ENCODE measurements at regions not wholly inside any gene's neighbourhood (a gene's known extent, or its start where the extent isn't known, plus 50 kb on each side); places are given as distances from the start of the nearest gene placed in this dataset.

DNA sequence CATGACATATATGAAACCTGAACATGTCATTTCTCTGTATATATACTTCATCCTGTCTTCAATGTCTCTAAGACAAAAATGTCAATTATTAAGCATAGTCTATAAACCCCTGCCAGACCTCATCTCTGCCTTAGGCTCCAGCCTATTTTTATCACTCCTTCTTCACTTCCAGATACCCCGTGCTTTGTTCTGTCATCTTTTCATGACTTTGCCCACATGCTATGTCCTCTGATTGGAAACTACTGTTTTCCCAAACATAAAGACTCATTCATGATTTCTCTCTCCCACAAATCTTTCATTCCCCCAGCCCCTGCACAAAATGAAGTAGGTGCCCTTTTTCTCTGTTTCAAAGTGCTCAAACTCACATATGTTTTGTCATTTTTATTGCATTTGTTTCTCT is 1503.9 kb downstream of the DPP10 start:
- H3K9me3 ChIP-seq (ENCODE audit: control insufficient read depth, insufficient read depth, low read depth, low read length): no peaks in the 10 kb centered on the region
- CTCF ChIA-PET: no interaction called here
- no peaks in the 10 kb centered on the region for H3K36me3 ChIP-seq (ENCODE audit: control insufficient read depth in 2 of 2, insufficient read depth in 1 of 2, low read length in 2 of 2)
- POLR2A ChIA-PET: no interaction called here
- H3K4me3 ChIP-seq (ENCODE audit: low read depth, low read length): no peak overlapping the region
- TF ChIP-seq ZNF202 (tag by site-specific recombination; IDR thresholded peaks at IDR 0.05; ENCODE audit: borderline replicate concordance): no peak
- TF ChIP-seq ZNF266 (tag by site-specific recombination; IDR thresholded peaks at IDR 0.05; ENCODE audit: low read depth): no peak
- no peak for TF ChIP-seq ZNF121 (tag by site-specific recombination; IDR thresholded peaks at IDR 0.05)
- TF ChIP-seq ZNF404 (tag by site-specific recombination; IDR thresholded peaks at IDR 0.05): no peak
- no peak for TF ChIP-seq SP7 (tag by site-specific recombination; IDR thresholded peaks at IDR 0.05)
- TF ChIP-seq KLF1 (tag by site-specific recombination; IDR thresholded peaks at IDR 0.05): no peak
- TF ChIP-seq, protein P1, sequence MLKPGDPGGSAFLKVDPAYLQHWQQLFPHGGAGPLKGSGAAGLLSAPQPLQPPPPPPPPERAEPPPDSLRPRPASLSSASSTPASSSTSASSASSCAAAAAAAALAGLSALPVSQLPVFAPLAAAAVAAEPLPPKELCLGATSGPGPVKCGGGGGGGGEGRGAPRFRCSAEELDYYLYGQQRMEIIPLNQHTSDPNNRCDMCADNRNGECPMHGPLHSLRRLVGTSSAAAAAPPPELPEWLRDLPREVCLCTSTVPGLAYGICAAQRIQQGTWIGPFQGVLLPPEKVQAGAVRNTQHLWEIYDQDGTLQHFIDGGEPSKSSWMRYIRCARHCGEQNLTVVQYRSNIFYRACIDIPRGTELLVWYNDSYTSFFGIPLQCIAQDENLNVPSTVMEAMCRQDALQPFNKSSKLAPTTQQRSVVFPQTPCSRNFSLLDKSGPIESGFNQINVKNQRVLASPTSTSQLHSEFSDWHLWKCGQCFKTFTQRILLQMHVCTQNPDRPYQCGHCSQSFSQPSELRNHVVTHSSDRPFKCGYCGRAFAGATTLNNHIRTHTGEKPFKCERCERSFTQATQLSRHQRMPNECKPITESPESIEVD (tag by site-specific recombination; IDR thresholded peaks at IDR 0.05): no peak
- no peak for TF ChIP-seq IKZF3 (tag by site-specific recombination; IDR thresholded peaks at IDR 0.05)
- TF ChIP-seq ZNF658 (tag by site-specific recombination; IDR thresholded peaks at IDR 0.05): no peak
- no peak for TF ChIP-seq ZNF391 (tag by site-specific recombination; IDR thresholded peaks at IDR 0.05; ENCODE audit: borderline replicate concordance, low read depth)
- TF ChIP-seq ZXDB (tag by site-specific recombination; IDR thresholded peaks at IDR 0.05): no peak
- TF ChIP-seq ZNF24 (tag by site-specific recombination; IDR thresholded peaks at IDR 0.05): no peak
- TF ChIP-seq, protein P2, sequence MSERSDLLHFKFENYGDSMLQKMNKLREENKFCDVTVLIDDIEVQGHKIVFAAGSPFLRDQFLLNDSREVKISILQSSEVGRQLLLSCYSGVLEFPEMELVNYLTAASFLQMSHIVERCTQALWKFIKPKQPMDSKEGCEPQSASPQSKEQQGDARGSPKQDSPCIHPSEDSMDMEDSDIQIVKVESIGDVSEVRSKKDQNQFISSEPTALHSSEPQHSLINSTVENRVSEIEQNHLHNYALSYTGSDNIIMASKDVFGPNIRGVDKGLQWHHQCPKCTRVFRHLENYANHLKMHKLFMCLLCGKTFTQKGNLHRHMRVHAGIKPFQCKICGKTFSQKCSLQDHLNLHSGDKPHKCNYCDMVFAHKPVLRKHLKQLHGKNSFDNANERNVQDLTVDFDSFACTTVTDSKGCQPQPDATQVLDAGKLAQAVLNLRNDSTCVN (tag by site-specific recombination; optimal IDR thresholded peaks at IDR 0.05): no peak
- no peak overlapping the region for H3K27ac ChIP-seq (ENCODE audit: extremely low read depth, low read depth, low read length)
- no peaks in the 10 kb centered on the region for H3K4me1 ChIP-seq (ENCODE audit: control insufficient read depth, insufficient read depth, low read length)

DNA sequence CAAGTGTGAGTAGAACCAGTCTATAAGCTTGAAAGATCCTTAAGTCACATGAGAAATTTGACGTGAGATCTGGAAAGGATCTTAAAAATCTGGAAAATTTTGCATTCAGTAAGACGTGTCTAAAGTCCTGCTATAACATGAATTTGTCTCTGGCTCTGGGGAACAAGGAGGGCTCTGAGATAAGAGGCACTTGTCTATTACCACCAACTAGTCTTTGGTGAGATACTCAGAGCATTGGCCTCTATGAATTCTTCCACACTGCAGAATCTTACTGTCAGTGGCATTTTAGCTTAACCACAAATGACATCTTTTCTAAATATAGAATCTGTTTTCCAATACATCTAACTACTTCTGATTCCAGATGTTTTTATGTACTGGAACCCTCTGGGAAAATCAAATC is 1504.5 kb downstream of the DPP10 start:
- no peaks in the 10 kb centered on the region for H3K9me3 ChIP-seq (ENCODE audit: control insufficient read depth, insufficient read depth, low read depth, low read length)
- no peaks in the 10 kb centered on the region for H3K36me3 ChIP-seq (ENCODE audit: control insufficient read depth in 2 of 2, insufficient read depth in 1 of 2, low read length in 2 of 2)
- no peaks in the 10 kb centered on the region for H3K4me1 ChIP-seq (ENCODE audit: control insufficient read depth, insufficient read depth, low read length)
- no peak overlapping the region for H3K27ac ChIP-seq (ENCODE audit: extremely low read depth, low read depth, low read length)
- no peak for TF ChIP-seq ZNF10 (tag by site-specific recombination; IDR thresholded peaks at IDR 0.05)
- no peak for TF ChIP-seq ZNF510 (tag by site-specific recombination; IDR thresholded peaks at IDR 0.05; ENCODE audit: insufficient replicate concordance)
- TF ChIP-seq ZNF549 (tag by site-specific recombination; IDR thresholded peaks at IDR 0.05): no peak
- TF ChIP-seq ZNF37A (tag by site-specific recombination; IDR thresholded peaks at IDR 0.05): no peak
- TF ChIP-seq ZNF623 (tag by site-specific recombination; IDR thresholded peaks at IDR 0.05): no peak
- no peak for TF ChIP-seq ZNF394 (tag by site-specific recombination; IDR thresholded peaks at IDR 0.05; ENCODE audit: borderline replicate concordance)
- no peak for TF ChIP-seq ZNF426 (tag by site-specific recombination; IDR thresholded peaks at IDR 0.05)
- TF ChIP-seq ZNF184 (tag by site-specific recombination; IDR thresholded peaks at IDR 0.05): no peak
- no peak for TF ChIP-seq ZNF548 (tag by site-specific recombination; IDR thresholded peaks at IDR 0.05)
- no peak for TF ChIP-seq ZNF600 (tag by site-specific recombination; IDR thresholded peaks at IDR 0.05)
- POLR2A ChIA-PET: no interaction called here
- CTCF ChIA-PET: no interaction called here
- no peak overlapping the region for H3K4me3 ChIP-seq (ENCODE audit: low read depth, low read length)

Measured in HEK293 (cell line).